ENCODE measurements at regions not wholly inside any gene's neighbourhood (a gene's known extent, or its start where the extent isn't known, plus 50 kb on each side); places are given as distances from the start of the nearest gene placed in this dataset.

- Histone ChIP-seq H3K9me3 (ENCODE audit: control insufficient read depth, insufficient read depth, low read length) (peaks cover 13% of the 10 kb centered on the region), H3K4me1 (ENCODE audit: control insufficient read depth, insufficient read depth, low read length) (no peaks in the 10 kb centered on the region), H3K27me3 (ENCODE audit: control insufficient read depth, insufficient read depth, low read length) (no peaks in the 10 kb centered on the region), H3K27ac (ENCODE audit: low read length) (no peak overlapping the region), H3K4me3 (ENCODE audit: low read length) (no peak overlapping the region), H3K36me3 (ENCODE audit: control insufficient read depth, insufficient read depth, low read length) (no peaks in the 10 kb centered on the region)
- no CpG with 5 or more reads among the region's 1 CpG for WGBS (ENCODE audit: insufficient coverage, insufficient read length)
- no peak for DNase-seq (ENCODE audit: low read depth, low spot score)
These were observed 559.4 kb upstream of the AUTS2 start for GRCh38 chr7:69038915-69039314.

- H3K4me3 ChIP-seq (ENCODE audit: low read length) = no peak overlapping the region
- H3K9me3 ChIP-seq (ENCODE audit: control insufficient read depth, insufficient read depth, low read length) = peaks cover 11% of the 10 kb centered on the region
- H3K27ac ChIP-seq (ENCODE audit: low read length) = no peak overlapping the region
- H3K36me3 ChIP-seq (ENCODE audit: control insufficient read depth, insufficient read depth, low read length) = no peaks in the 10 kb centered on the region
- H3K27me3 ChIP-seq (ENCODE audit: control insufficient read depth, insufficient read depth, low read length) = no peaks in the 10 kb centered on the region
- DNase-seq (ENCODE audit: low read depth, low spot score) = no peak
- no peaks in the 10 kb centered on the region for H3K4me1 ChIP-seq (ENCODE audit: control insufficient read depth, insufficient read depth, low read length)
- no CpG with 5 or more reads among the region's 2 CpGs for WGBS (ENCODE audit: insufficient coverage, insufficient read length)
These were observed 556.1 kb upstream of the AUTS2 start for GRCh38 chr7:69042138-69042537.

GRCh38 chr7:69047151-69047754, 551.0 kb upstream of the AUTS2 start:
- Histone ChIP-seq H3K4me3 (ENCODE audit: low read length) (no peak overlapping the region), H3K27me3 (ENCODE audit: control insufficient read depth, insufficient read depth, low read length) (no peaks in the 10 kb centered on the region), H3K27ac (ENCODE audit: low read length) (no peak overlapping the region), H3K9me3 (ENCODE audit: control insufficient read depth, insufficient read depth, low read length) (peaks cover 14% of the 10 kb centered on the region), H3K36me3 (ENCODE audit: control insufficient read depth, insufficient read depth, low read length) (no peaks in the 10 kb centered on the region), H3K4me1 (ENCODE audit: control insufficient read depth, insufficient read depth, low read length) (no peaks in the 10 kb centered on the region)
- no peak for DNase-seq (ENCODE audit: low read depth, low spot score)
- no CpG with 5 or more reads among the region's 6 CpGs for WGBS (ENCODE audit: insufficient coverage, insufficient read length)

- WGBS (ENCODE audit: insufficient coverage, insufficient read length) = no CpG with 5 or more reads among the region's 5 CpGs
- Histone ChIP-seq H3K4me3 (ENCODE audit: low read length) (no peak overlapping the region; the same call in 1 of the 2 replicates), H3K27me3 (ENCODE audit: control insufficient read depth, insufficient read depth, low read length) (no peaks in the 10 kb centered on the region), H3K36me3 (ENCODE audit: control insufficient read depth, insufficient read depth, low read length) (no peaks in the 10 kb centered on the region), H3K4me1 (ENCODE audit: control insufficient read depth, insufficient read depth, low read length) (no peaks in the 10 kb centered on the region), H3K9me3 (ENCODE audit: control insufficient read depth, insufficient read depth, low read length) (peaks cover 21% of the 10 kb centered on the region), H3K27ac (ENCODE audit: low read length) (no peak overlapping the region)
- DNase-seq (ENCODE audit: low read depth, low spot score) = no peak
These were observed 548.9 kb upstream of the AUTS2 start for GRCh38 chr7:69049326-69049725.

- Histone ChIP-seq H3K27ac (ENCODE audit: low read length) (no peak overlapping the region), H3K4me1 (ENCODE audit: control insufficient read depth, insufficient read depth, low read length) (no peaks in the 10 kb centered on the region), H3K9me3 (ENCODE audit: control insufficient read depth, insufficient read depth, low read length) (peaks cover 25% of the 10 kb centered on the region), H3K27me3 (ENCODE audit: control insufficient read depth, insufficient read depth, low read length) (no peaks in the 10 kb centered on the region), H3K4me3 (ENCODE audit: low read length) (no peak overlapping the region), H3K36me3 (ENCODE audit: control insufficient read depth, insufficient read depth, low read length) (no peaks in the 10 kb centered on the region)
- no CpG with 5 or more reads among the region's 4 CpGs for WGBS (ENCODE audit: insufficient coverage, insufficient read length)
- DNase-seq (ENCODE audit: low read depth, low spot score) = no peak
These were observed 545.8 kb upstream of the AUTS2 start for GRCh38 chr7:69052447-69052846.

- Histone ChIP-seq H3K27ac (ENCODE audit: low read length) (no peak overlapping the region), H3K9me3 (ENCODE audit: control insufficient read depth, insufficient read depth, low read length) (peaks cover 16% of the 10 kb centered on the region), H3K4me1 (ENCODE audit: control insufficient read depth, insufficient read depth, low read length) (no peaks in the 10 kb centered on the region), H3K4me3 (ENCODE audit: low read length) (no peak overlapping the region), H3K36me3 (ENCODE audit: control insufficient read depth, insufficient read depth, low read length) (no peaks in the 10 kb centered on the region; the same call in 1 of the 2 replicates), H3K27me3 (ENCODE audit: control insufficient read depth, insufficient read depth, low read length) (no peaks in the 10 kb centered on the region)
- WGBS (ENCODE audit: insufficient coverage, insufficient read length) = no CpG with 5 or more reads among the region's 3 CpGs
- no peak for DNase-seq (ENCODE audit: low read depth, low spot score)
These were observed 537.8 kb upstream of the AUTS2 start for GRCh38 chr7:69060516-69060915.

GRCh38 chr7:69062020-69062765, 536.1 kb upstream of the AUTS2 start:
- WGBS (ENCODE audit: insufficient coverage, insufficient read length) = no CpG with 5 or more reads among the region's 20 CpGs
- H3K9me3 ChIP-seq (ENCODE audit: control insufficient read depth, insufficient read depth, low read length) = peaks cover 12% of the 10 kb centered on the region

GRCh38 chr7:69067397-69067796, 530.9 kb upstream of the AUTS2 start:
- H3K9me3 ChIP-seq (ENCODE audit: control insufficient read depth, insufficient read depth, low read length) = peaks cover 6% of the 10 kb centered on the region
- H3K4me3 ChIP-seq (ENCODE audit: low read length) = no peak overlapping the region
- no peak for DNase-seq (ENCODE audit: low read depth, low spot score)
- H3K27me3 ChIP-seq (ENCODE audit: control insufficient read depth, insufficient read depth, low read length) = no peaks in the 10 kb centered on the region
- H3K4me1 ChIP-seq (ENCODE audit: control insufficient read depth, insufficient read depth, low read length) = no peaks in the 10 kb centered on the region
- no CpG with 5 or more reads among the region's 3 CpGs for WGBS (ENCODE audit: insufficient coverage, insufficient read length)
- H3K36me3 ChIP-seq (ENCODE audit: control insufficient read depth, insufficient read depth, low read length) = no peaks in the 10 kb centered on the region
- H3K27ac ChIP-seq (ENCODE audit: low read length) = no peak overlapping the region

More at GRCh38 chr7:69062020-69062765, 536.1 kb upstream of the AUTS2 start:
- H3K4me1 ChIP-seq (ENCODE audit: control insufficient read depth, insufficient read depth, low read length) = no peaks in the 10 kb centered on the region
- H3K27me3 ChIP-seq (ENCODE audit: control insufficient read depth, insufficient read depth, low read length) = no peaks in the 10 kb centered on the region
- no peak overlapping the region for H3K4me3 ChIP-seq (ENCODE audit: low read length)
- H3K27ac ChIP-seq (ENCODE audit: low read length) = no peak overlapping the region
- DNase-seq (ENCODE audit: low read depth, low spot score) = no peak
- no peaks in the 10 kb centered on the region; the same call in 1 of the 2 replicates for H3K36me3 ChIP-seq (ENCODE audit: control insufficient read depth, insufficient read depth, low read length)

GRCh38 chr7:69070476-69070875, 527.8 kb upstream of the AUTS2 start:
- Histone ChIP-seq H3K27me3 (ENCODE audit: control insufficient read depth, insufficient read depth, low read length) (no peaks in the 10 kb centered on the region), H3K36me3 (ENCODE audit: control insufficient read depth, insufficient read depth, low read length) (no peaks in the 10 kb centered on the region), H3K4me3 (ENCODE audit: low read length) (no peak overlapping the region), H3K27ac (ENCODE audit: low read length) (no peak overlapping the region), H3K4me1 (ENCODE audit: control insufficient read depth, insufficient read depth, low read length) (no peaks in the 10 kb centered on the region), H3K9me3 (ENCODE audit: control insufficient read depth, insufficient read depth, low read length) (peaks cover 8% of the 10 kb centered on the region)
- no CpG with 5 or more reads among the region's 3 CpGs for WGBS (ENCODE audit: insufficient coverage, insufficient read length)
- no peak for DNase-seq (ENCODE audit: low read depth, low spot score)

GRCh38 chr7:69076566-69076965, 521.7 kb upstream of the AUTS2 start:
- no CpG with 5 or more reads among the region's 4 CpGs for WGBS (ENCODE audit: insufficient coverage, insufficient read length)
- H3K27ac ChIP-seq (ENCODE audit: low read length) = no peak overlapping the region

More at GRCh38 chr7:69076566-69076965, 521.7 kb upstream of the AUTS2 start:
- H3K36me3 ChIP-seq (ENCODE audit: control insufficient read depth, insufficient read depth, low read length) = no peaks in the 10 kb centered on the region
- no peak for DNase-seq (ENCODE audit: low read depth, low spot score)
- H3K27me3 ChIP-seq (ENCODE audit: control insufficient read depth, insufficient read depth, low read length) = no peaks in the 10 kb centered on the region
- H3K4me1 ChIP-seq (ENCODE audit: control insufficient read depth, insufficient read depth, low read length) = no peaks in the 10 kb centered on the region
- H3K9me3 ChIP-seq (ENCODE audit: control insufficient read depth, insufficient read depth, low read length) = peaks cover 14% of the 10 kb centered on the region
- H3K4me3 ChIP-seq (ENCODE audit: low read length) = no peak overlapping the region

All from iPS DF 6.9 (cell line).